ENCODE measurements at regions not wholly inside any gene's neighbourhood (a gene's known extent, or its start where the extent isn't known, plus 50 kb on each side); places are given as distances from the start of the nearest gene placed in this dataset.

DNA sequence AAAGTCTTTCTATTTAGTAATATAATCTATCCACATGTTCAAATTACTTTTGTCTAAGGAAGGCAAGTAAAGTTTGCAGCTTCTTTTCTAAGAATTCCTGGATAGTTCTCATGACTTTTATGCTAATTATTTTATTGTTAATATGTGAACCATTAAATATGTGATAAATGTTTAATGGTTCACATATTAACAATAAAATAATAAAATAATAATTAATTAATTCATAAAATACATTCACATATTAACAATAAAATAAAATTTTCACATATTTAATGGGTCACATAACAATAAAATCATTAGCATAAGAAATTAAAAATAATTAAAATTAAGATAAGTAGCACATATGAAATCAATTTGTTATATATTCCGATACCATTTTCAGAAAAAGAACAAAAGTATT lies 1352.4 kb downstream of the ARAP2 start:
- TF ChIP-seq, protein P1, sequence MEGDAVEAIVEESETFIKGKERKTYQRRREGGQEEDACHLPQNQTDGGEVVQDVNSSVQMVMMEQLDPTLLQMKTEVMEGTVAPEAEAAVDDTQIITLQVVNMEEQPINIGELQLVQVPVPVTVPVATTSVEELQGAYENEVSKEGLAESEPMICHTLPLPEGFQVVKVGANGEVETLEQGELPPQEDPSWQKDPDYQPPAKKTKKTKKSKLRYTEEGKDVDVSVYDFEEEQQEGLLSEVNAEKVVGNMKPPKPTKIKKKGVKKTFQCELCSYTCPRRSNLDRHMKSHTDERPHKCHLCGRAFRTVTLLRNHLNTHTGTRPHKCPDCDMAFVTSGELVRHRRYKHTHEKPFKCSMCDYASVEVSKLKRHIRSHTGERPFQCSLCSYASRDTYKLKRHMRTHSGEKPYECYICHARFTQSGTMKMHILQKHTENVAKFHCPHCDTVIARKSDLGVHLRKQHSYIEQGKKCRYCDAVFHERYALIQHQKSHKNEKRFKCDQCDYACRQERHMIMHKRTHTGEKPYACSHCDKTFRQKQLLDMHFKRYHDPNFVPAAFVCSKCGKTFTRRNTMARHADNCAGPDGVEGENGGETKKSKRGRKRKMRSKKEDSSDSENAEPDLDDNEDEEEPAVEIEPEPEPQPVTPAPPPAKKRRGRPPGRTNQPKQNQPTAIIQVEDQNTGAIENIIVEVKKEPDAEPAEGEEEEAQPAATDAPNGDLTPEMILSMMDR (conservative IDR thresholded peaks at IDR 0.05 in 1 of 2, IDR thresholded peaks at IDR 0.05 in 1 of 2; ENCODE audit: low read depth in 1 of 2, low read length in 2 of 2), result no peak
- TF ChIP-seq EZH2 (IDR thresholded peaks at IDR 0.05; ENCODE audit: low read length, missing control alignments), result no peak

Measured in fibroblast of lung (primary cell).